HEK293 (cell line): ENCODE measurements at regions not wholly inside any gene's neighbourhood (a gene's known extent, or its start where the extent isn't known, plus 50 kb on each side); places are given as distances from the start of the nearest gene placed in this dataset.

Experiments
- CTCF ChIA-PET: fragments of 350-600 bp; formaldehyde crosslinking; extraction: SDS; loops from one replicate; lab custom pipeline; 2021; ENCODE audit warnings: antibody characterized with exemption; lab: Yijun Ruan, JAX
- POLR2A ChIA-PET: fragments of 300-600 bp; formaldehyde crosslinking; extraction: SDS; loops from one replicate; lab custom pipeline; 2020; ENCODE audit warnings: antibody characterized with exemption, inconsistent platforms; lab: Yijun Ruan, JAX
- H3K27ac ChIP-seq: fragments of 200-500 bp; sonication (Bioruptor generic); 2 replicates; pipeline ENCODE4 v1.5.1; 2014; ENCODE audit warnings: low read depth, low read length, control low read depth, inconsistent platforms; ENCODE audit errors: extremely low read depth
- H3K36me3 ChIP-seq, 2 experiments: fragments of 200-500 bp in 1 of 2; sonication (Bioruptor generic) in 1 of 2; 1 replicate in 1 of 2; 2 replicates in 1 of 2; pipeline ENCODE4 v1.5.1; 2014 to 2017; ENCODE audit warnings: inconsistent platforms in 2 of 2, low read length in 2 of 2; ENCODE audit not compliant: control insufficient read depth in 2 of 2, insufficient read depth in 1 of 2
- H3K4me1 ChIP-seq: fragments of 200-500 bp; sonication (Bioruptor generic); 2 replicates; pipeline ENCODE4 v1.5.1; 2014; ENCODE audit warnings: mild to moderate bottlenecking, low read length, inconsistent platforms; ENCODE audit not compliant: control insufficient read depth, insufficient read depth
- H3K4me3 ChIP-seq: 2 replicates; pipeline ENCODE4 v1.5.1; 2011; ENCODE audit warnings: low read depth, mild to moderate bottlenecking, control low read depth, low read length, moderate library complexity
- H3K9me3 ChIP-seq: fragments of 200-500 bp; sonication (Bioruptor generic); 2 replicates; pipeline ENCODE4 v1.5.1; 2014; ENCODE audit warnings: low read depth, low read length, inconsistent platforms; ENCODE audit not compliant: control insufficient read depth, insufficient read depth
- GLIS2 ChIP-seq: fragments of 450-650 bp; formaldehyde crosslinking; IDR thresholded peaks from 2 replicates; pipeline ENCODE4 v1.5.1; 2016; ENCODE audit warnings: missing biosample characterization, missing genetic modification characterization
- KLF7 ChIP-seq: fragments of 450-650 bp; formaldehyde crosslinking; IDR thresholded peaks from 2 replicates; pipeline ENCODE4 v1.5.1; 2016; ENCODE audit warnings: missing biosample characterization, missing genetic modification characterization, borderline replicate concordance
- PRDM1 ChIP-seq: fragments of 450-650 bp; formaldehyde crosslinking; IDR thresholded peaks from 2 replicates; pipeline ENCODE4; 2016; ENCODE audit warnings: missing biosample characterization, missing genetic modification characterization
- SETDB1 ChIP-seq: IDR thresholded peaks from one replicate; pipeline ENCODE4 v1.6.1; 2017; ENCODE audit warnings: mild to moderate bottlenecking, low read length, moderate library complexity, mixed read lengths; ENCODE audit not compliant: insufficient read length
- ZBTB1 ChIP-seq: fragments of 450-650 bp; formaldehyde crosslinking; IDR thresholded peaks from 2 replicates; pipeline ENCODE4 v1.5.1; 2016; ENCODE audit warnings: missing biosample characterization, missing genetic modification characterization
- ZNF10 ChIP-seq: fragments of 450-650 bp; formaldehyde crosslinking; IDR thresholded peaks from 2 replicates; pipeline ENCODE4 v1.5.1; 2017; ENCODE audit warnings: missing biosample characterization, missing genetic modification characterization
- ZNF324 ChIP-seq: fragments of 450-650 bp; formaldehyde crosslinking; IDR thresholded peaks from 2 replicates; pipeline ENCODE4 v1.5.1; 2016; ENCODE audit warnings: missing biosample characterization, missing genetic modification characterization
- ZNF510 ChIP-seq: fragments of 450-650 bp; formaldehyde crosslinking; IDR thresholded peaks from 2 replicates; pipeline ENCODE4 v1.5.1; 2018; ENCODE audit warnings: mild to moderate bottlenecking, missing genetic modification characterization, missing biosample characterization; ENCODE audit not compliant: insufficient replicate concordance
- ZNF561 ChIP-seq: fragments of 450-650 bp; IDR thresholded peaks from 2 replicates; pipeline ENCODE4 v1.5.1; 2018; ENCODE audit warnings: missing biosample characterization, missing genetic modification characterization, borderline replicate concordance
- ZNF658 ChIP-seq: fragments of 450-650 bp; formaldehyde crosslinking; IDR thresholded peaks from 2 replicates; pipeline ENCODE4; 2016; ENCODE audit warnings: missing biosample characterization, missing genetic modification characterization
- ZNF664 ChIP-seq: fragments of 450-650 bp; formaldehyde crosslinking; IDR thresholded peaks from 2 replicates; pipeline ENCODE4 v1.5.1; 2016; ENCODE audit warnings: missing biosample characterization, missing genetic modification characterization
- ZNF677 ChIP-seq: fragments of 450-650 bp; IDR thresholded peaks from 2 replicates; pipeline ENCODE4 v1.5.0; 2018; ENCODE audit warnings: missing biosample characterization, mild to moderate bottlenecking, missing genetic modification characterization, moderate library complexity
- ZSCAN23 ChIP-seq: fragments of 450-650 bp; formaldehyde crosslinking; IDR thresholded peaks from 2 replicates; pipeline ENCODE4 v1.5.1; 2016; ENCODE audit warnings: missing biosample characterization, missing genetic modification characterization
- TF ChIP-seq, protein P1 (sequence below): fragments of 450-650 bp; formaldehyde crosslinking; IDR thresholded peaks from 2 replicates; pipeline ENCODE4 v1.5.1; 2016; ENCODE audit warnings: missing biosample characterization, missing genetic modification characterization
- TF ChIP-seq, protein P2 (sequence below): fragments of 450-650 bp; formaldehyde crosslinking; IDR thresholded peaks from 2 replicates; pipeline ENCODE4 v1.5.1; 2016; ENCODE audit warnings: missing biosample characterization, missing genetic modification characterization, borderline replicate concordance
- TF ChIP-seq, protein P3 (sequence below): fragments of 450-650 bp; formaldehyde crosslinking; IDR thresholded peaks from 2 replicates; pipeline ENCODE4 v1.5.1; 2016; ENCODE audit warnings: missing biosample characterization, missing genetic modification characterization
- TF ChIP-seq, protein P4 (sequence below): fragments of 450-650 bp; formaldehyde crosslinking; IDR thresholded peaks from 2 replicates; pipeline ENCODE4 v1.5.0; 2017; ENCODE audit warnings: missing biosample characterization, missing genetic modification characterization, borderline replicate concordance
- TF ChIP-seq, protein P5 (sequence below): fragments of 450-650 bp; IDR thresholded peaks from 2 replicates; pipeline ENCODE4 v1.5.1; 2018; ENCODE audit warnings: missing biosample characterization, missing genetic modification characterization
- TF ChIP-seq, protein P6 (sequence below): fragments of 450-650 bp; formaldehyde crosslinking; IDR thresholded peaks from 2 replicates; pipeline ENCODE4 v1.5.1; 2017; ENCODE audit warnings: missing biosample characterization, missing genetic modification characterization

DNA sequence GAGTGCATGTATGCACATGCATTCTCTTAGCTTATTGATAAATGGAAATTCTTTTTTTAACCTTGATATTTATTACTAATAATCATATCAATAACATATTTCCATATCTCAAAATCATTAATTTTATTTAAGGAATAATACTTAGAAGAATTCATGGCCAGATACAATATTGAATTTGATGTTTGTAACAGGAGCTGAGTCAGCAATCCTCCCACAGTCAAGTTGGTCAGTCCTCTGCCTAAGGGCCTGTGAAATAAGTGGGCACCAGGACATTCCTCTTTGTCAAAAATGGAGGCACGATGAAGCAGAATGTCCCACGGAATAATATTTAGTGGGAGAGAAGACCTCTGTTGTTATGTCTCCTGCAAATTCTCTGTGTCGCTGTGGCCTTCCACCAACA, 148.6 kb downstream of the LRRC70 start:
- no peaks in the 10 kb centered on the region for H3K9me3 ChIP-seq
- no peaks in the 10 kb centered on the region for H3K4me1 ChIP-seq
- TF ChIP-seq ZNF510 (tag by site-specific recombination) (no peak), ZNF664 (tag by site-specific recombination) (no peak), ZNF677 (tag by site-specific recombination) (no peak), SETDB1 (no peak), PRDM1 (no peak)
- TF ChIP-seq, protein P1, sequence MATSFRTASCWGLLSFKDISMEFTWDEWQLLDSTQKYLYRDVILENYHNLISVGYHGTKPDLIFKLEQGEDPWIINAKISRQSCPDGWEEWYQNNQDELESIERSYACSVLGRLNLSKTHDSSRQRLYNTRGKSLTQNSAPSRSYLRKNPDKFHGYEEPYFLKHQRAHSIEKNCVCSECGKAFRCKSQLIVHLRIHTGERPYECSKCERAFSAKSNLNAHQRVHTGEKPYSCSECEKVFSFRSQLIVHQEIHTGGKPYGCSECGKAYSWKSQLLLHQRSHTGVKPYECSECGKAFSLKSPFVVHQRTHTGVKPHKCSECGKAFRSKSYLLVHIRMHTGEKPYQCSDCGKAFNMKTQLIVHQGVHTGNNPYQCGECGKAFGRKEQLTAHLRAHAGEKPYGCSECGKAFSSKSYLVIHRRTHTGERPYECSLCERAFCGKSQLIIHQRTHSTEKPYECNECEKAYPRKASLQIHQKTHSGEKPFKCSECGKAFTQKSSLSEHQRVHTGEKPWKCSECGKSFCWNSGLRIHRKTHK (tag by site-specific recombination): no peak
- TF ChIP-seq, protein P2, sequence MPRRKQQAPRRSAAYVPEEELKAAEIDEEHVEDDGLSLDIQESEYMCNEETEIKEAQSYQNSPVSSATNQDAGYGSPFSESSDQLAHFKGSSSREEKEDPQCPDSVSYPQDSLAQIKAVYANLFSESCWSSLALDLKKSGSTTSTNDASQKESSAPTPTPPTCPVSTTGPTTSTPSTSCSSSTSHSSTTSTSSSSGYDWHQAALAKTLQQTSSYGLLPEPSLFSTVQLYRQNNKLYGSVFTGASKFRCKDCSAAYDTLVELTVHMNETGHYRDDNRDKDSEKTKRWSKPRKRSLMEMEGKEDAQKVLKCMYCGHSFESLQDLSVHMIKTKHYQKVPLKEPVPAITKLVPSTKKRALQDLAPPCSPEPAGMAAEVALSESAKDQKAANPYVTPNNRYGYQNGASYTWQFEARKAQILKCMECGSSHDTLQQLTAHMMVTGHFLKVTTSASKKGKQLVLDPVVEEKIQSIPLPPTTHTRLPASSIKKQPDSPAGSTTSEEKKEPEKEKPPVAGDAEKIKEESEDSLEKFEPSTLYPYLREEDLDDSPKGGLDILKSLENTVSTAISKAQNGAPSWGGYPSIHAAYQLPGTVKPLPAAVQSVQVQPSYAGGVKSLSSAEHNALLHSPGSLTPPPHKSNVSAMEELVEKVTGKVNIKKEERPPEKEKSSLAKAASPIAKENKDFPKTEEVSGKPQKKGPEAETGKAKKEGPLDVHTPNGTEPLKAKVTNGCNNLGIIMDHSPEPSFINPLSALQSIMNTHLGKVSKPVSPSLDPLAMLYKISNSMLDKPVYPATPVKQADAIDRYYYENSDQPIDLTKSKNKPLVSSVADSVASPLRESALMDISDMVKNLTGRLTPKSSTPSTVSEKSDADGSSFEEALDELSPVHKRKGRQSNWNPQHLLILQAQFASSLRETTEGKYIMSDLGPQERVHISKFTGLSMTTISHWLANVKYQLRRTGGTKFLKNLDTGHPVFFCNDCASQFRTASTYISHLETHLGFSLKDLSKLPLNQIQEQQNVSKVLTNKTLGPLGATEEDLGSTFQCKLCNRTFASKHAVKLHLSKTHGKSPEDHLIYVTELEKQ (tag by site-specific recombination): no peak
- TF ChIP-seq, all 188 proteins: peak for 0
- no peak overlapping the region for H3K4me3 ChIP-seq
- H3K27ac ChIP-seq: no peak overlapping the region
- ChIA-PET POLR2A (no interaction called here), CTCF (interaction anchor here (0.6 to 1.0 kb wide), 3 partner anchors 8 to 26 kb away, joined by 3 to 4 read pairs (median 4); no protein-coding TSS in a partner anchor)
- no peaks in the 10 kb centered on the region for H3K36me3 ChIP-seq

DNA sequence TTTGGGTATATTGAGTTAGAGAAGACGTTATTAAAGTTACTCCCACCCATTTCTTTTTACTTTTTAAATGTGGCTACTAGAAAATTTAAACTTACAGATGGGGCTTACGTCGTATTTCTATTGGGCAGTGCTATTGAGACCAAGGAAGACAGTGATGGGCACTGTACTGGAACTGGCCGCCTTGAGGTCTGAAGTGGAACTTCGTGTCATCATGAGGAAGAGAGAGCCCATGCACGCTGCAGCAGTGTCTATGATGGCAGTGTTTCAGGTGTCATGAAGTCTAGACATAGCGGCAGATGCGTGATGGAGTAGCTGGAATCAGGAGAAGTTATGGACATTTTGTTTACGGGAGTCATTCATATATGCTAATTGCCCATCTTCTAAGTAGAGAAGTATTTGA, 143.7 kb downstream of the LRRC70 start:
- no peak overlapping the region for H3K27ac ChIP-seq
- POLR2A ChIA-PET: no interaction called here
- H3K4me1 ChIP-seq: no peaks in the 10 kb centered on the region
- no peaks in the 10 kb centered on the region for H3K9me3 ChIP-seq
- CTCF ChIA-PET: no interaction called here
- no peaks in the 10 kb centered on the region for H3K36me3 ChIP-seq
- no peak overlapping the region for H3K4me3 ChIP-seq
- TF ChIP-seq KLF7 (tag by site-specific recombination): no peak
- TF ChIP-seq ZNF658 (tag by site-specific recombination): no peak
- no peak for TF ChIP-seq ZNF664 (tag by site-specific recombination)
- TF ChIP-seq GLIS2 (tag by site-specific recombination): no peak
- TF ChIP-seq, protein P3, sequence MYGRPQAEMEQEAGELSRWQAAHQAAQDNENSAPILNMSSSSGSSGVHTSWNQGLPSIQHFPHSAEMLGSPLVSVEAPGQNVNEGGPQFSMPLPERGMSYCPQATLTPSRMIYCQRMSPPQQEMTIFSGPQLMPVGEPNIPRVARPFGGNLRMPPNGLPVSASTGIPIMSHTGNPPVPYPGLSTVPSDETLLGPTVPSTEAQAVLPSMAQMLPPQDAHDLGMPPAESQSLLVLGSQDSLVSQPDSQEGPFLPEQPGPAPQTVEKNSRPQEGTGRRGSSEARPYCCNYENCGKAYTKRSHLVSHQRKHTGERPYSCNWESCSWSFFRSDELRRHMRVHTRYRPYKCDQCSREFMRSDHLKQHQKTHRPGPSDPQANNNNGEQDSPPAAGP (tag by site-specific recombination): no peak
- TF ChIP-seq, protein P4, sequence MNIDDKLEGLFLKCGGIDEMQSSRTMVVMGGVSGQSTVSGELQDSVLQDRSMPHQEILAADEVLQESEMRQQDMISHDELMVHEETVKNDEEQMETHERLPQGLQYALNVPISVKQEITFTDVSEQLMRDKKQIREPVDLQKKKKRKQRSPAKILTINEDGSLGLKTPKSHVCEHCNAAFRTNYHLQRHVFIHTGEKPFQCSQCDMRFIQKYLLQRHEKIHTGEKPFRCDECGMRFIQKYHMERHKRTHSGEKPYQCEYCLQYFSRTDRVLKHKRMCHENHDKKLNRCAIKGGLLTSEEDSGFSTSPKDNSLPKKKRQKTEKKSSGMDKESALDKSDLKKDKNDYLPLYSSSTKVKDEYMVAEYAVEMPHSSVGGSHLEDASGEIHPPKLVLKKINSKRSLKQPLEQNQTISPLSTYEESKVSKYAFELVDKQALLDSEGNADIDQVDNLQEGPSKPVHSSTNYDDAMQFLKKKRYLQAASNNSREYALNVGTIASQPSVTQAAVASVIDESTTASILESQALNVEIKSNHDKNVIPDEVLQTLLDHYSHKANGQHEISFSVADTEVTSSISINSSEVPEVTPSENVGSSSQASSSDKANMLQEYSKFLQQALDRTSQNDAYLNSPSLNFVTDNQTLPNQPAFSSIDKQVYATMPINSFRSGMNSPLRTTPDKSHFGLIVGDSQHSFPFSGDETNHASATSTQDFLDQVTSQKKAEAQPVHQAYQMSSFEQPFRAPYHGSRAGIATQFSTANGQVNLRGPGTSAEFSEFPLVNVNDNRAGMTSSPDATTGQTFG (tag by site-specific recombination): no peak
- no peak for TF ChIP-seq ZBTB1
- no peak for TF ChIP-seq ZNF324 (tag by site-specific recombination)
- no peak for TF ChIP-seq ZNF10 (tag by site-specific recombination)
- no peak for TF ChIP-seq ZNF561 (tag by site-specific recombination)
- no peak for TF ChIP-seq ZSCAN23
- TF ChIP-seq, protein P5, sequence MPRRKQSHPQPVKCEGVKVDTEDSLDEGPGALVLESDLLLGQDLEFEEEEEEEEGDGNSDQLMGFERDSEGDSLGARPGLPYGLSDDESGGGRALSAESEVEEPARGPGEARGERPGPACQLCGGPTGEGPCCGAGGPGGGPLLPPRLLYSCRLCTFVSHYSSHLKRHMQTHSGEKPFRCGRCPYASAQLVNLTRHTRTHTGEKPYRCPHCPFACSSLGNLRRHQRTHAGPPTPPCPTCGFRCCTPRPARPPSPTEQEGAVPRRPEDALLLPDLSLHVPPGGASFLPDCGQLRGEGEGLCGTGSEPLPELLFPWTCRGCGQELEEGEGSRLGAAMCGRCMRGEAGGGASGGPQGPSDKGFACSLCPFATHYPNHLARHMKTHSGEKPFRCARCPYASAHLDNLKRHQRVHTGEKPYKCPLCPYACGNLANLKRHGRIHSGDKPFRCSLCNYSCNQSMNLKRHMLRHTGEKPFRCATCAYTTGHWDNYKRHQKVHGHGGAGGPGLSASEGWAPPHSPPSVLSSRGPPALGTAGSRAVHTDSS (tag by site-specific recombination): no peak
- TF ChIP-seq, protein P6, sequence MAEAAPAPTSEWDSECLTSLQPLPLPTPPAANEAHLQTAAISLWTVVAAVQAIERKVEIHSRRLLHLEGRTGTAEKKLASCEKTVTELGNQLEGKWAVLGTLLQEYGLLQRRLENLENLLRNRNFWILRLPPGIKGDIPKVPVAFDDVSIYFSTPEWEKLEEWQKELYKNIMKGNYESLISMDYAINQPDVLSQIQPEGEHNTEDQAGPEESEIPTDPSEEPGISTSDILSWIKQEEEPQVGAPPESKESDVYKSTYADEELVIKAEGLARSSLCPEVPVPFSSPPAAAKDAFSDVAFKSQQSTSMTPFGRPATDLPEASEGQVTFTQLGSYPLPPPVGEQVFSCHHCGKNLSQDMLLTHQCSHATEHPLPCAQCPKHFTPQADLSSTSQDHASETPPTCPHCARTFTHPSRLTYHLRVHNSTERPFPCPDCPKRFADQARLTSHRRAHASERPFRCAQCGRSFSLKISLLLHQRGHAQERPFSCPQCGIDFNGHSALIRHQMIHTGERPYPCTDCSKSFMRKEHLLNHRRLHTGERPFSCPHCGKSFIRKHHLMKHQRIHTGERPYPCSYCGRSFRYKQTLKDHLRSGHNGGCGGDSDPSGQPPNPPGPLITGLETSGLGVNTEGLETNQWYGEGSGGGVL (tag by site-specific recombination): no peak
